KBM-7 (cell line): ENCODE measurements at regions not wholly inside any gene's neighbourhood (a gene's known extent, or its start where the extent isn't known, plus 50 kb on each side); places are given as distances from the start of the nearest gene placed in this dataset.

Experiments
- DNase-seq: peaks from one replicate; pipeline ENCODE4 v3.0.0-alpha.2; 2015
- in situ Hi-C: fragments of 300-500 bp; cut with MboI; formaldehyde crosslinking; loops from 2 replicates; pipeline ENCODE4 v1.14.3; 2020; ENCODE audit warnings: low sequenced_read_pairs, low pct_unique_long_range_greater_than_20kb, mixed read lengths

- DNase-seq = no peak
These were observed 164.3 kb downstream of the RPIA start for GRCh38 chr2:88855620-88856408.

GRCh38 chr2:88856409-88857135, 165.1 kb downstream of the RPIA start:
- in situ Hi-C loops = loop anchor here (25.0 kb wide), 1 partner anchor 119 kb away; no protein-coding TSS in a partner anchor

More at GRCh38 chr2:88855620-88856408, 164.3 kb downstream of the RPIA start:
- in situ Hi-C loops = loop anchor here (25.0 kb wide), 1 partner anchor 119 kb away; no protein-coding TSS in a partner anchor

GRCh38 chr2:88857274-88857741, 165.8 kb downstream of the RPIA start:
- in situ Hi-C loops = loop anchor here (25.0 kb wide), 1 partner anchor 120 kb away; no protein-coding TSS in a partner anchor
- no peak for DNase-seq

More at GRCh38 chr2:88856409-88857135, 165.1 kb downstream of the RPIA start:
- no peak for DNase-seq

GRCh38 chr2:88857951-88858411, 166.5 kb downstream of the RPIA start:
- in situ Hi-C loops = loop anchor here (25.0 kb wide), 1 partner anchor 121 kb away; no protein-coding TSS in a partner anchor
- DNase-seq = peak; percentile 34

GRCh38 chr2:88859461-88859860, 168.0 kb downstream of the RPIA start:
- in situ Hi-C loops = loop anchor here (25.0 kb wide), 1 partner anchor 122 kb away; no protein-coding TSS in a partner anchor
- DNase-seq = no peak

- in situ Hi-C loops = loop anchor here (25.0 kb wide), 1 partner anchor 123 kb away; no protein-coding TSS in a partner anchor
- DNase-seq = no peak
These were observed 169.1 kb downstream of the RPIA start for GRCh38 chr2:88860421-88861075.

- in situ Hi-C loops = loop anchor here (25.0 kb wide), 1 partner anchor 129 kb away; no protein-coding TSS in a partner anchor
- DNase-seq = peak; percentile 40
These were observed 174.4 kb downstream of the RPIA start for GRCh38 chr2:88865801-88866371.

GRCh38 chr2:88866756-88867155, 175.3 kb downstream of the RPIA start:
- in situ Hi-C loops = loop anchor here (25.0 kb wide), 1 partner anchor 129 kb away; no protein-coding TSS in a partner anchor
- peak; percentile 90 for DNase-seq

- no peak for DNase-seq
- in situ Hi-C loops = loop anchor here (25.0 kb wide), 1 partner anchor 132 kb away; no protein-coding TSS in a partner anchor
These were observed 177.4 kb downstream of the RPIA start for GRCh38 chr2:88868861-88869260.

- DNase-seq = no peak
- in situ Hi-C loops = loop anchor here (25.0 kb wide), 1 partner anchor 133 kb away; no protein-coding TSS in a partner anchor
These were observed 178.9 kb downstream of the RPIA start for GRCh38 chr2:88870267-88870839.

GRCh38 chr2:88871336-88871735, 179.9 kb downstream of the RPIA start:
- in situ Hi-C loops = loop anchor here (25.0 kb wide), 1 partner anchor 134 kb away; no protein-coding TSS in a partner anchor
- DNase-seq = peak; percentile 69

GRCh38 chr2:88873620-88874019, 182.1 kb downstream of the RPIA start:
- no peak for DNase-seq
- in situ Hi-C loops = loop anchor here (25.0 kb wide), 1 partner anchor 136 kb away; no protein-coding TSS in a partner anchor

GRCh38 chr2:88874063-88874657, 182.7 kb downstream of the RPIA start:
- DNase-seq = peak; percentile 72
- in situ Hi-C loops = loop anchor here (25.0 kb wide), 1 partner anchor 137 kb away; no protein-coding TSS in a partner anchor

GRCh38 chr2:88875736-88876135, 184.3 kb downstream of the RPIA start:
- DNase-seq = no peak
- in situ Hi-C loops = no loop called here

- in situ Hi-C loops = no loop called here
- peak; percentile 76 for DNase-seq
These were observed 189.0 kb downstream of the RPIA start for GRCh38 chr2:88880441-88880953.

- no peak for DNase-seq
- in situ Hi-C loops = no loop called here
These were observed 193.8 kb downstream of the RPIA start for GRCh38 chr2:88885275-88885674.

GRCh38 chr2:88885679-88886416, 194.4 kb downstream of the RPIA start:
- in situ Hi-C loops = no loop called here
- peak; percentile 23 for DNase-seq
